ENCODE measurements at regions not wholly inside any gene's neighbourhood (a gene's known extent, or its start where the extent isn't known, plus 50 kb on each side); places are given as distances from the start of the nearest gene placed in this dataset.

DNA sequence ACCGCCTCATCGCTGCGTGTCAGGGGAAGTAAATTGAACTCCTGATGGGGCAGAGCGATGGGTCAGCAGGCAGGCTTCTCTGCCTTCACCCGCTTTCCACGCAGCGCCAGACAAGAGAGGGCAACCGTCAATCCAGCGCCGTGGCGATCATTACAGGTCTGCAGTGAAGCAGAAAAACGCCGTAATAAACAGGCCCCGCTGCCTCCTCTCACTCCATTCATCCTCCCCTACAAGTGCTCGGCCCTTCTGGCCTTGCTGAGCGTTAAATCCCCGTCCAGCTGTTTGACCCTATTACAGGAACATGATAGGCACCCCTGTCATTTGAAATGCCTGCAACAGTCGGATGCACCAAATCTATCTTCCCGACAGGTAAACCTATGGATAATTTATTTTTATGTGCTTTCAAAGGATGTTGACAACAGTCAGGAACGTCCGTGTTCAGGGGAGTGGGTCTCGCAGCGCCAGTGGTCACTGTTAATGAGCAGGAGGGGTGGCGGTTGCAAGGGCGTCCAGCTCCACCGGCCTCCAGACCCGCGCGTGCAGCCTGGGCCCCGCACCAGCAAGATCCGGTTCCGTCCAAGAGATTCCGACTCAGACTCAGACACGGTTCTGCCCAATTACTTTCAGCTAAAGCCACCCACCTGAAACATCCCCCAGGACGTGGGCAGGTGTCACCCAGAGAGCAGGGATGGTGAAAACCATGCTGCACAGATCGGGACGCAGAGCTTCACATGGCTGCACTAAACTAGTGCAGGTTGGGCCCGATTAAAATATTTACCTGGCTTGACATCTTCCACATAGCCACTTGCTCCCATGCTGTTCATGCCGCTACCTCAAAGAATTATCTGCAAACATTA, 508.0 kb upstream of the MGMT start:
- ChIA-PET POLR2A (no interaction called here), CTCF (no interaction called here)

DNA sequence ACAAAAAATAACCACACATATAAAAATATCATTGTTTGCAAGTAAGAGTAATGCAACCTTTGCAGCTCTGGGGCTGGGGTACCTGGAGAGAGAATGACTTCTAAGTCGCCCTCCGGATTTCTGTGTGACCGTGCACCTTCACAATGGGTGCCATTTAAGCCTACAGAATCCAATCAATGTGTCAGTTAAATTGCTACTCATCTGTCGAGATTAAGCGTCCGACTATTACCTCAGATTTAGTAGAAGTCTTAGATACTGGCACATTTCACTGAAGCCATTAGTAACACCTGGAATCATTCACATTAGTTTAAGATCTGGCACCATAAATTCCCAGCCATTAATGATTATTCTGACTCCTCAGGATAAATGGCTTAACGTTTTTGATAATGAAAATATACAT, 507.3 kb upstream of the MGMT start:
- CTCF ChIA-PET: no interaction called here
- POLR2A ChIA-PET: no interaction called here

DNA sequence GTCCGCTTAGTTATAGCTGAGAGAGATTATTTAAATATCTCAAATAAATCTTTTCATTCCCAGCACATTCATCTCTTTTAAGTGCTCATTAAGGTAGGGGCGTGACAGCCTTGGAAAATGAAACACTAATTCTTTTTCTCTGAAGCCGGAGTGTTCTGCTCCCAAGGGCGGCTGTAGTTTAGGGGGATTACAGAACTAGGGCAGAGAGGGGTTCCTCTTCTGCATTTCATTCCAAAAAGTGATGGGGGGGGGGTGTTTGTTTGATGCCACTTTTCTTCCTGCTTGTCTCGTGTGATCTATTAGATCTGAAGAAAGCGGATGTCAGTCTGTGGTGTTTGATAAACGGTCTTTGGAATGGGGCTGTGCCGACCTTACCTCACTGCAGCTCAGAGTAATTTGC, 506.5 kb upstream of the MGMT start:
- ChIA-PET POLR2A (no interaction called here), CTCF (no interaction called here)

DNA sequence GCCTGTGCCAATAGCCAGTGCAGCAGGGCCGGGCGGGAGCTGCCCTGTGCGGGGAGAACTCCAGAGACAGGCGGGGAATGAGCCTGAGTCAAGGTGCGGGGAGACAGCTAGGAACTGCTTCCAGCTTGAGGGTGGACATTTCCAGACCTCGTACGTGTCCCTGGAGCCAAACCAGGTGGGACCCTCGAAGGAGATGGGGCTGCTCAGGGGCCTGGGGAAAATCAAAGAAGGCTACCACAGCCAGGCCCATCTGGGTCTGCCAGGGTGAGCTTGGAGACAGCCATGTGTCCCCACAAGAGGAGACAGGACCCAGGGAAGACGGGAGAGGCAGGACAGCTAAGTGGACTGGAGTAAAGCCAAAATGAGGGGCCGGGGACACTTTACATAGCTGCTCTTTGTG, 504.9 kb upstream of the MGMT start:
- CTCF ChIA-PET: interaction anchor here (0.6 kb wide), 1 partner anchor 265 kb away, joined by 3 read pairs; no protein-coding TSS in a partner anchor

DNA sequence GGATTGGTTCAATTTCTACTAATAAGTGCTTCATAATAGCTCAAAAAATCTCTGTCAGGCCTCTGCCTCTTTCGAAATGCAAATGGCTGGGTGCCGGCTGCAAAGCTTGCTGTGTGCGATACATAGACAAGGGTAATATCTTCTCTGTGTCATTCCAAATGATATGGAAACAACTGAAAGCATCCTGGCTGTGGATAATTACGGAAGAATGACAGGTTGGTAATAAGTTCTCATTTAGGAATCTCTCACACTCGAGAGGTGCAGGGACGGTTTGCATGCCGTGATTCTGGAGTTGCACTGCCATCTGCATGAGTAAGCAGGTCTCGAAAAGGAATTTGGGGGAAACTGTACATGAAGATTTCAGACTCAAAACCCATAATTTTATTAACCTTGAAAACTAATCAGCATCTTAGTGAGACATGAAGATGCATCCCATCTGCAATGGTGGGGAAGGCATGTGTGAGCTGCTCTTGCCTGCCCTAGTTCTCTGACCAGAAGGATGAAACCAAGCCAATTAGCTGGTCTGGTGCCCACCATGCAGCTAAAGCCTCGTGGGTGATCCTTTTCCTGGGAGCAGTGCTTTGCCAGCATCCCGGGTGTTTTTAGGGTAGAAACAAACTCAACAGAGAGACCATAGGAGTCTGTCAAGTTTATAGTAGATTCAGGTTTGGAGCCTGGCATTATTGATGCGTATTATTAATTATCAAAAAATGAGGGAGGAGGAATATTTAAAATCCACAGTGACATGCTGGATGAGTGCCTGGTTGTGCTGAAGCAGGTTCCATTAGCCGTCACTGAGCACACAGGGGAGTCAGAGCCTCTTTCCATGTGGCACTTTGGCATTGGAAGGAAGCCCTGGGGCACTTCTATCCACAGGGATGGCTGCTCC, 503.6 kb upstream of the MGMT start:
- ChIA-PET CTCF (no interaction called here), POLR2A (no interaction called here)

More for the DNA sequence above, 504.9 kb upstream of the MGMT start:
- POLR2A ChIA-PET: no interaction called here

DNA sequence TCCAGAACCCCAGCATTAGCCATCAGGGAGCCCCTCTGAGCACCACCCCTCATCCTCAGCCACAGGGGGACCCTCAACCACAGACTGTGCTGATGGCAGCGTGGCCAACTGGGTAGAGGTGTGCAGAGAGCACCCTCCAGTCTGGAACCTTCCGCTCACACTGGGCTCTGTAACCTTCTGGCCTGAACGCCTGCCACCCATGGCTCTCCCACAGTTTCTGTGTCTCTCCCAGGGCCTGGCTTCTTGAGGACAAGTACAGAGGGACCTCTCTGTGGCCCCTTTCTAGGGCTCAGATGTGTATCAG, 503.0 kb upstream of the MGMT start:
- CTCF ChIA-PET: no interaction called here
- POLR2A ChIA-PET: no interaction called here

DNA sequence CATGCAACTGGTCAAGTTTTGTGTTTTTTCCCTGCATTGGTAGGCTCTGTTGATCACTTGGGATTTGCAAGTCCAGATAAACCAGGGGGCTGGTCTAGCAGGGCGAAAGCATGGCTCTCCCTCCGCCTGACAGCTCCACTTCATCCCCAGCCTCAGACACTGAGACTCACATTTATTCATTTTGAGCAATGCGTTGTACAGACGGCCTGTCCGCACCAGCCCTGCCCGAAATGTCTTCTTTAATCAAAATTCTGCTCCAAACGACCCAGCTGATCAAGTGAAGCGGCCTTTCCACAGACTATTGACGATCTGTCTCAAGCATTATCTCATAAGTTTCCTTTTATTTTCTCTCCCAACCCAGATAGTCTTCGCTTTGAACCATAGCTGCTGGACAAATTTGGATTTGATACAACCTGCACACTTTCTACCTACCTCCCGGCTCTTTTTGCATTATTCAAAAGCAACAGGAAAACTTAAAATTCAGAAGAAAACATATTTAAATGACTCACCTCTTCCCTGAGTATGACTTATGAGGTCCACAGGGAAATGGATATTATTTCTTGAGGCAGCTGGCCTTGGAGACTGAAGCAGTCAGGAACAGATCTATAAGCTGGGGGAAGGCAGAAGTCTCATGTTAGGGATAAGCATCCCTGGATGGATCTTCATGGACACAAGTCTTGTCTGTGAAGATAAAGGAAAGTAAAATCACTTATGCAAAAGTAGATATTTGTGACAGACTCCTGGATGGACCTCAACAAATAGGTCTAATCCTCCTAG, 498.9 kb upstream of the MGMT start:
- ChIA-PET POLR2A (no interaction called here), CTCF (no interaction called here)

DNA sequence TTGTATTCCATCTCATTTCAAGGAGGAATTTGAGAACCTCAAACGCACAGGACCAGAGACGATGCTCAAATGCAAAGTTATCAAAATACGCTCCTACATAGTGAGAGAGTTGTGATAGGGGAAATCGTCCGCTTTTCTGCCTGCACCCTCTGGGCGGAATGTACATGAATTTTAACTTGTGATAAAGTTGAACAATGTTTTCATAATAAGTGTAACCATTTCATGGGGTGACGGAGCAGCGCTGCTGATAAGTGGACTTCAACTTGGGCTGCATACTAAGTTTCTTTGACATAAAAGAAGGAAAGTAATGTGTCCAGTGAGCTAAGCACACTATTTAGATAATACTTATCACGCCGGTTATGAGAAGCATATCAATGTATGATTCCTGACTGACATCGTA, 497.5 kb upstream of the MGMT start:
- ChIA-PET CTCF (no interaction called here), POLR2A (no interaction called here)

DNA sequence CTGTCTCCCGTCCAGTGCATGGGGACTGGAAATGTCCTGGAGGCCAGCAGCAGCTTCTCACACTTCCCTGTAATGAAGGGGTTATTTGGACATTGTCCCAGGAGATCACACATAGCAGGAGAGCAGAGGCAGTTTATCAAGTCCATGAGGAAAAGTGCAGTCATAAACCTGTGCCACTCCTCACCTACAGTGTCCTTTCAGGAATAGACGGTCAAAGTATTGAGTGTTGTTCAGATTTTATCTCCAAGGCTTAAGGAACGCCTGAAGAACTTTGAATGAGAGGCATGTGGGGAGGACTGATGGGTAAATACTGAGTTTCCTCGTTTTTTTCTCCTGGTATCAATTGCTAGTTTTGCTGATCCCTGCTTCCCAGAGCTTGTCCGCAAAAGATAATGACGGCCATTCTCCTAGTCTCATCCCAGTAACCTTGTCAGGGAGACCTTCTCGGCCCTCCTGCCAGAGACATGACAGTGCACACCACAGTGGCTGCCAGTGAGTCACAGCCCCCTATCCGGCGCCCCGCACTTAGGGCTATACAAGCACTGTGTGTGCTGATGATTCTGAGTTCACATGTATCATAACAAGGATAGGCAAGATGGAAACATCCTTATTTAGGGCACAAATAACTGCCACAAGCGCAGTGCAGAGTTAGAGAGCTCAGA, 495.5 kb upstream of the MGMT start:
- ChIA-PET POLR2A (no interaction called here), CTCF (no interaction called here)

DNA sequence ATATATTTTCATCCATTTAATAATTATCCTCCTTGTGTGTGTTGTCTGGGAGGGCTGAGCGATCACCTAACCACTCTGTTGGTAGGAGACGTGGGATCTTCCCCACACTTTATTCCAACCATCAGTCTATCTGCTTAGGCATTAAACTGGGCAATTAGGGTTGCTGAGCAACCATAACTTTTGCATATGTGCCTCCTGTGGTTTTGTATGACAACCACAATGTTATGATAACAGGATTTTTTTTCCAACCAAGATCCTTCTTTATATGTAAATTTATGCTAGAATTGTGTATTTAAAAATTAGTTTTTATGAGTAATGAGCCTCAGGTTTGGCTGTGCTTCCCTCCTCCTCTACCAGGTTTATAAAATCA, 495.0 kb upstream of the MGMT start:
- ChIA-PET POLR2A (no interaction called here), CTCF (no interaction called here)

DNA sequence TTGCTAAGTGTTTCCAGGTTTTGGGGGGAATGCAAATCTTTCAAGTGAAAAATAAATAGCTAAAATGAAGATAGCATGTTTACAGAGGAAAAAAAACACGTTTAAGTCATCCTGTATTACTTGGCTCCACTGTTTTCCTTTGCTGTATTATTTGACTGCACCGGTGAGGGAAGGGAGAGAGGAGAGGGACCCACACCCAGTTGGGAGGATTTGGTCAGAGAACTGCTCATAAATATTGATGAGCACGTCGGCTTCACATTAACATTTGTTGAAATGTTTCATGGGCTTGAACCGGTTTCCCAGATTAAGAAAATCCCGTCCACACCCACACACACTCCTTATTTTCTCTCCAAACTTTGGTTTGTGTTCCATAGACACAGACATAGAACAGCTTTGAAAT, 493.8 kb upstream of the MGMT start:
- ChIA-PET CTCF (no interaction called here), POLR2A (no interaction called here)

DNA sequence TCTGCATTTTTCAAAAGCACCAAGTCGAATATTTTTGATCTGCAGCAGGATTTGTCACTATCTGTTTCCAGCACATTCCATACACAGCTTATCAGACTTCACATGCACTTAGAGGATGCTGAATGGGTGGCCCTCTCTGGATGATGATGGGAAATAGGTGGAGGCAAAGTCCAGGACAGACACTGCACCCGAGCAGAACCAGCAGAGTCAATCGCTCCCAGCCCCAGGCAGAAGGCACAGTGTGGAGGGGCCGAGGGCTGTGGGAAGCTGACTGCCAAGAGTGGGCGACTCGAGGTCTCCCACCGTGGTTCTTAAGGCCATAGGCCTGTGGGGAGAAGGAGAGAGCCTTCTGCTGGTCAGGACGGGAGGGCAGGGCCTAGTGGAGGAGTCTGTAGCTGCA, 490.2 kb upstream of the MGMT start:
- POLR2A ChIA-PET: no interaction called here
- CTCF ChIA-PET: no interaction called here

DNA sequence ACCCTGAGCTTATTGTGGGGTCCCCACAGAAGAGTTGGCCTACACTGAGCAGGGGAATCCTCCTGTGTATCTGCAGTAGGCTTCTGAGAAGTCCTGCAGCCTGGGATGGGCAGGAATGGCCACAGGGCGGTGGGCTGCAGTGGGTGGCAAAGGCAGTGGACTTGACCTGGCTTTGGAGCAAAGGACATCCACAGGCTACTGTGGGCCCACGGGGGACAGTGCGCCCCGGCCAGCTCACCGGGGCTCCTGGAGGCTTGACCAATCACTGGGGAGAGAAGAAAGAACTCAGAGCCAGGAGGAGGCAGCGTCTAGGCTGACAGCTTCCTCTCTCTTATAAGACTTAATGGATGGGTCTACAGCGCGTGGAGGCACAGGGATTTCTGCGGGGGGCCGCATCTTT, 488.8 kb upstream of the MGMT start:
- CTCF ChIA-PET: no interaction called here

DNA sequence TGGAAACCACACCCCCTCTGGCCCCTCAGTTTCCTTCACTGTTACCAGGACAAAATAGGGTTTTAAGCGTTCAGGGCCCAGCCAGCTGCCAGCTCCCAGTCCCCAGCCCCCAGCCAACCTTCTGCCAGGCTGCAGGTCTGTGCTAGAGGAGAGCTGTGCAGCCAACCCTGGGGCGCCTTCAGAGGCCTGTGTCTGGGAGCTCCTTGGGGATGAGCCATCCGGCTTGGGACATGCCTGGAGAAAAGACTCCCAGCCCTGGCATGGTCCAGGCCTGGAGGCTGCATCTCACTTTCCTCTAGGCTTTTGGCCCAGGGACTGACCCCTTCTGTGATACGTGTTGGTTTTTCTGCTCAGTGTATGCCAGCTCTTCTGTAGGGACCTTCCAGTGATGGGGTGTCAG, 487.6 kb upstream of the MGMT start:
- CTCF ChIA-PET: no interaction called here

More for the DNA sequence above, 488.8 kb upstream of the MGMT start:
- POLR2A ChIA-PET: no interaction called here

DNA sequence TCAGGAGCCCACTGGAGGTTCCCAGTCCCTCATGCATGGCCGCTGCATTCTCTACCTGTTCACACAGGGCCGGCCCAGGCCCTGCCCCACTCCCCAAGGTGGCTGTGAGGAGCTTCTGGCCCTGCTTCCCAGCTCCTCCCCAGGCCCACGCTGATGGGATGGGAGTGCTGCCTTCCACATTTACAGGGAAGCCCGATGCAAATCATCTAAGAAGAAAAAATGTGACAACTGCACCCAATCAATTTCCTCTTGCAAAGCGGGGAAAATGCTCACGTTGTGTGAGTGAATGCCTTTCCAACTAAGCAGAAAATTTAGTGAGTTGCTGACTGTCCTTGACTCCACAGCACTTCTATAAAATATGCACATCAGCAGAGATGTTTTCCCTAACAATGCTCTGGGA, 485.8 kb upstream of the MGMT start:
- ChIA-PET CTCF (no interaction called here), POLR2A (no interaction called here)

More for the DNA sequence above, 487.6 kb upstream of the MGMT start:
- POLR2A ChIA-PET: no interaction called here

DNA sequence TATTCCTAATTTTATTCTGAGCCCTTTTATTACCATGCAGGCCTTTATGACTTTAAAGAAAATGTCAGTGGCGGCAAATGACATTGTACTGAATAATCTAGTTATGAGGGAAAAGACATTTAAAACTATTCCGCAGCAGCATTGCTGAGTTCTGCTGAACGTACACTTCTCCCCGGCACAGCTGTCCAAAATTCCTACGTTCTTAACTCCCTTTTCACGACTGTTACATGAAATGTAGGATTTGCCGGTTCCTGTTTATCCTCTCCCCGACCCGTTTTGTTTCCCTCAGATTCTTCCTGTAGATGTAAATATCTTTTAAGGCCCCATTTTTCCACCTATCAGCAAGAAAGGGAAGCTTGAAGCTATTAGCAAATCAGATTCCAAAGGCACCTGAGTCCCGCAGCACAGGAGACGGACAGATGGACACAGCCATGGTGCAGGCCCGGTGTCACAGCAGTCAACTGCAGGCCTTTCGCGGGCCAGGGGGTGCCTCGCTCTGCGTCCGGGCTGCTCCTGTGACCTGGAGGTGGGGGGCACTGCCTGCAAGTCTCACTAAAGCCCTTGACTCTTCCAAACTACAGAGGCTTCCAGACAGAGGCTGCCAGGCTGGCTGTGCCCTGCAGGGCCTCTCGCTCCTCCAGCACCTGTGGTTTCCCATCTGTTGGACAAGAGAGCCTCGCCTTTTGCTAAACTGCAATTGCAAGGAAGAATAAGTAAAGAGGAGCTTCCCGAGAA, 485.0 kb upstream of the MGMT start:
- POLR2A ChIA-PET: no interaction called here
- CTCF ChIA-PET: no interaction called here

DNA sequence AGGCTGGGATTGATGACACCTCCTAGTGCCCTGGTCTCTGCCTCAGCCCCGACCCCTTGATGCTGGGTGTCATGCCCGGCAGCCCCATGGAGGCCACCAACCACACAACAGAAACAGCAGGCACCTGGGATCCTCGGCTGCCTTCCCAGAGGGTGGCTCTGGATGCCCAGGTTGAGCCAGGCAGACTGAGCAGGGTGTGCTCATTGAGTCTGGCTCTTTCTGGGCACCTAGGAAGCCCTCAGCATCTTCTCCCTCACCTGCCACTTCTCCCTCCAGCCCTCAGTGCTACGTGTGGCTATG, 484.5 kb upstream of the MGMT start:
- ChIA-PET CTCF (no interaction called here), POLR2A (no interaction called here)

DNA sequence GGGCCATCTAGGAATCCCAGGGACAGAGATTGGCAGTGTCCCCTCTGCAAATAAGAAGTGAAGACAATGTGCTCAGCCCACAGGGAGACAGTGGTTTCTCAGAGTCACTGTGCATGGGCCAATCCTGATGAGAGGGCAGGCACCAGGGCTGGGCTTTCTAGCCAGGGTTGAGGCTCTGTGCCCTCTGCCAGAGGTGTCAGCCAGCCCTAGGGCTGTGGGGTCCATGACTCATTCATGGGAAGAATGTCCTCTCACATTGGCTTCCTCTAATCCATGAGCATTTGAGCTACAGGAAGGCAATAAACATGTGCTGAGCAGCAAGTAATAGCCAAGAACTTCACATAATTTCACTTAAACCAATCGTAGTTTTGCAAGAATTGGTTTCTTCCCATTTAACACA, 482.0 kb upstream of the MGMT start:
- ChIA-PET POLR2A (no interaction called here), CTCF (no interaction called here)

DNA sequence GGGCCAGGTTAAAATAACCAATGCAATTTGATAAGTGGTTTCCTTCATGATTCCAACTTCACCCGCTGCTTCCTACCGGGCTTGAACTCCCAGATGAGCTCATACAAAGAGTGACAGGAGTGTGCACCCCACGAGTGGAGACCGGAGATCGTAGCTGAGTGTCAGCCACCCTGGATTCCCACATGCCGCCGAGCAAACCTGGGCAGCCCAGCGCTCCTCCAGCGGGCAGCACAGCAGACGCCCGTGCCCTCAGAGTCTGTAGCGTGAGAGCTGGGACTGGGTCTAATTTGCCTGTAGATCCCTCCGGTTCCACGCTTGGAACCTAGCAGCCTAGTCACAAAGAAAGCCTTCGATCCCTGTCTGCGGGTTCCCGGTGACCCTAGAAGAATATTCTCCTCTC, 476.1 kb upstream of the MGMT start:
- ChIA-PET POLR2A (no interaction called here), CTCF (no interaction called here)

DNA sequence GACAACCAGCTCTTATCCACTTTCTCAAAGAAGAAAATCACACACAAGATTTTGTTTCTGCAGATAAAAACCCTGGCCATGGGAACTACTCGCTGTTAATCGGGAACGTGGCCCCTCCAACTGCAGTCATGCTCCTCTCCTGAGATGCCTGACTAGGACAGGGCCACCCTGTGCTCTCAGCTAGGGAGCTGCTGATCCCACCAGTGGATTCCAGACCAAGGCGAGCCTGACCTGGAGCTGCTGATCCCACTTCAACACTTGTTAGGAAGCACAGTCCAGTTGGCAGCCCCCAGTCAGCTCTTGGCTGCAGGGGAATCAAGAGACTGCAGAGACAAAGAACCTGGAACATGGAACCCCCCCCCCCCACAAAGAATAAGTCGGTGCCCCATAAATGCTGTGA, 474.3 kb upstream of the MGMT start:
- ChIA-PET POLR2A (no interaction called here), CTCF (no interaction called here)

All from activated CD8-positive, alpha-beta memory T cell treated with anti-CD3 and anti-CD28 coated beads for 36 hours (primary cell).